ENCODE measurements at regions not wholly inside any gene's neighbourhood (a gene's known extent, or its start where the extent isn't known, plus 50 kb on each side); places are given as distances from the start of the nearest gene placed in this dataset.

DNA sequence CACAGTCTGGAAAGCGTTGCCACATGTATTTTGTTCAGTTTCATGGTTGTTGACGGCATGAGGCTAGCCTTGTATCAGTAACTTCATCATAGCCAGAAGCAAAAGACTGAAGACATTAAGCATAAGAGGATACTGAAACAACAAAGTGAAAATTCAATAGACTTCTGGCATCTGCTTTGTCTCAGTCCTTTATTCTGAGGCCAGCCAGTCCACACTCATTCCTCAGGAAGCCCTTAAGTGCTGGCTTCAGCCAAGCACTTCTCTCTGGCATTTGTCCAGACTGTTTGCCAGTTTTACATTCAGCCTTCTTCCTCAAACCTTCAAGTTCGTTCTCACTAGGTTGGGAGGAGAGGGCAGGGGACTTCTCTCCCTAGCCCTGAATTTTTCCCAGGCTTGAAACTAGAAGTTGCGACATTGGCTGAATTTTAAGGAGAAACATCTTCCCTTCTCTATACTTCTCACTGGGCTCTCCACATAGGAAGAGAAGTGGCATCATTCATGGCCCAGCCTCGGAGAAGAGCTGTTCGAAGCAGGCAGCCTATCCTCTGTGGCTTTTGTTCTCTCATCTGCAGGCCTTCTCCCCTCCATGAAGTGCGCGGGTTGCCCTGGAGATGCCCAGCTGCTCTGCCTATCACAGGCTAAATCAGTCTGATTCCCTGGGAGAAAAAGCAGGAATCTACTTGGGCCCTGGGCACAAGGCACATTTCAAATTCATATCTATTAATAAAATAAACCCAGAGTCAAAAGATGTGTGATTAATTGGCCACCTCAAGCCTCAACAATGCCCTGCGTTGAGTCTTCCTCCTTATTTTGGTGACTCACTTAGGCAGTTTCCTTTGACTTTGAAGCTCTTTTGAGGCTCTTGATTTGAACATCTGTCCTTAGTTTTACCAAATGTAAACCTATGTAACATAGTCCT is 130.9 kb upstream of the PLEKHA5 start:
- TF ChIP-seq FOXA1 (IDR thresholded peaks at IDR 0.05), result no peak
- TF ChIP-seq HDGF (IDR thresholded peaks at IDR 0.05; ENCODE audit: borderline replicate concordance), result no peak
- TF ChIP-seq SP1 (IDR thresholded peaks at IDR 0.05), result no peak
- TF ChIP-seq SUZ12 (IDR thresholded peaks at IDR 0.05), result no peak
- TF ChIP-seq ARNT (IDR thresholded peaks at IDR 0.05), result no peak
- TF ChIP-seq ELF4 (IDR thresholded peaks at IDR 0.05), result no peak
- TF ChIP-seq NFRKB (IDR thresholded peaks at IDR 0.05), result no peak
- TF ChIP-seq FOXK2 (IDR thresholded peaks at IDR 0.05), result no peak
- no peak for TF ChIP-seq FOXM1 (IDR thresholded peaks at IDR 0.05; ENCODE audit: borderline replicate concordance)
- no peak for TF ChIP-seq BHLHE40 (IDR thresholded peaks at IDR 0.05; ENCODE audit: borderline replicate concordance)
- TF ChIP-seq ZNF384 (IDR thresholded peaks at IDR 0.05), result no peak

Measured in HEK293T (cell line).